ENCODE measurements at regions not wholly inside any gene's neighbourhood (a gene's known extent, or its start where the extent isn't known, plus 50 kb on each side); places are given as distances from the start of the nearest gene placed in this dataset.
"Not testable (repeated sequence)": the region's sequence is repeated elsewhere in the genome, so short reads cannot be mapped to it uniquely, and the experiment has no call there.

DNA sequence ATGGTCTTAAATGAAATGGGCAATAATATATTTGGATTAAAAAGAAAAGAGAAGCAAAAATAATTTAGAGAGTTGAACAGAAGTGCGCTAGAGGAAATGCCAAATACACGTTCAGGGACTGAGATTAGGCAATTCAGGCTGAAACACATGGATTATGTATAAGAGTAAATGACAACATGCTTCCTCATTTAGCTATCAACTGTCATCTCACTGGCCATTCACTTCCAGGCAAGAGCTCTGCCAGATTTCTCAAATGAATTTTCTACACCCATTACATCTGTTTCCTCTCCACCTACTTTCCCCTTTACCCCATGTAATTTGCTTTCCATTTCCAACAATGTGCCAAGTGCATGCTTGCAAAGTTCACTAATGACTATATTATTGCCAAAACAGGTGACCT lies 582.4 kb downstream of the LTN1 start:
- DNase-seq, result peak; percentile 70

DNA sequence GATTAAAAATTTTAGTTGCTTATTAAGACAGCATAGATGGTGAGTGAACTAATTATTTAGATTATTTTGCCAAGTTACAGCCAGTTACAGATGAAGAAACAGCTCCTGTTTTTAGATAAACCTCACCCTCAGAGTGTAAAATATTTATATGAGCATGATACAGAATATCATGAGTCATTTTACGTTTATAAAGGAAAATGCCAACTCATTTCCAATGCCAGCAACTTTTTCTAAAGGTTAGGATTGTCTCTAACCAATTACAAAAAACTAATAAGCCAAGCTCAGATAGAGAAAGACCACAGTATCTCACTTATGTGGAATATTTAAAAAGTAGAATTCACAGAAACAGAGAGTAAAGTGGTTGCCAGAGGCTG lies 590.1 kb downstream of the LTN1 start:
- DNase-seq, result no peak

DNA sequence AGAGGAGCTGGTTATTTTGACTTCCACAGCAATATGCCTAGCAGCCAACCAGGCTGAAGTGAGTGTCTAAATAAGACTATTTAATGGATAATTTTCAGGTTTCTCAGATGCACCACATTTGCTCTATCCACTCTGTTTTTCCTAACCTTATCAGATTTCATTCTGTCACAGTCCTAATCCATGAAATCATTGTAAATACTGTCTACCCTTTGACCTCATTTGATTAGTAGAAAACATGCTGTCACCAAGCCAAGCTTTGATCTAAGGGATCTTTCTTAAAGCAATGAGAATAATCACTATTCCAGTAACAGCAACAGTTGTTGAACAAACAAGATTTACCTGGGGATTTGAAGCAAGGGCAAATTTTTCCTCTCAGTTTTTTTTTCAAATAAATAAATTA lies 595.6 kb downstream of the LTN1 start:
- no peak for DNase-seq

DNA sequence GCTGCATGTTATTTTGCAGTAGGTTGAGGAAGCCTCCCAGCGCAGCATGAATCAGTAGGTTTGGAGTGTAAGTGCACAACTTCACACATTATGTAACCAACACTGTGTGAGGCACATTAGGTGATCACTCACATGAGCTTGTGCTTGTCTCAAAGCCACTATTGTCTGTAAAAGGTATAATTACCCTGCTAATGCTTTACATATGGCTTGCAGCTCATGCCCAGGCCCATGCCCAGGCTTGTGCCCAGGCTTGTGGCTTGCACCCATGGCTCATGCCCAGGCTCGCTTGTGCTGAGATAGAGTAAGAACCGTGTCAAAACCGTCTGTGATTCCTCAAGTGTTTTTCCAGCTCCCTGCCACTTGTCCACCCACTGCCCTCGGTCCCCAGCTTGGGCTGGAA lies 596.3 kb downstream of the LTN1 start:
- DNase-seq, result no peak

DNA sequence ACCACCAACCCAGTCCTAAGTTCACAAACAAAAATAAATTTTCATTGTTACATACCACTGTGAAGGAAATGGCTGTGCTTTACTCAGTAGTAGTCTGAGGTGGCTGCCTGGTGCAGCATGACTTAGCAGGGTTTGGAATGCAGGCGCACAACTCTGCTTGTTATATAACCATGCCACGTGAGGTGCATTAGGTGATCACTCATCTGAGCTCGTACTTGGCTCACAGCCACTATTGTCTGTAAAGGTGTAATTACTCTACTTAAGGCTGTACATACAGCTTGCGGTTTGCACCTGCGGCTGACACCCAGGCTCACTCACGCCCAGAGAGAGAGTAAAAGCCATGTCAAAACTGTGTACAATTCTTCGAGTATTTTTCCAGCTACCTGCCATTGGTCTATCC lies 599.4 kb downstream of the LTN1 start:
- peak; percentile 50 for DNase-seq

DNA sequence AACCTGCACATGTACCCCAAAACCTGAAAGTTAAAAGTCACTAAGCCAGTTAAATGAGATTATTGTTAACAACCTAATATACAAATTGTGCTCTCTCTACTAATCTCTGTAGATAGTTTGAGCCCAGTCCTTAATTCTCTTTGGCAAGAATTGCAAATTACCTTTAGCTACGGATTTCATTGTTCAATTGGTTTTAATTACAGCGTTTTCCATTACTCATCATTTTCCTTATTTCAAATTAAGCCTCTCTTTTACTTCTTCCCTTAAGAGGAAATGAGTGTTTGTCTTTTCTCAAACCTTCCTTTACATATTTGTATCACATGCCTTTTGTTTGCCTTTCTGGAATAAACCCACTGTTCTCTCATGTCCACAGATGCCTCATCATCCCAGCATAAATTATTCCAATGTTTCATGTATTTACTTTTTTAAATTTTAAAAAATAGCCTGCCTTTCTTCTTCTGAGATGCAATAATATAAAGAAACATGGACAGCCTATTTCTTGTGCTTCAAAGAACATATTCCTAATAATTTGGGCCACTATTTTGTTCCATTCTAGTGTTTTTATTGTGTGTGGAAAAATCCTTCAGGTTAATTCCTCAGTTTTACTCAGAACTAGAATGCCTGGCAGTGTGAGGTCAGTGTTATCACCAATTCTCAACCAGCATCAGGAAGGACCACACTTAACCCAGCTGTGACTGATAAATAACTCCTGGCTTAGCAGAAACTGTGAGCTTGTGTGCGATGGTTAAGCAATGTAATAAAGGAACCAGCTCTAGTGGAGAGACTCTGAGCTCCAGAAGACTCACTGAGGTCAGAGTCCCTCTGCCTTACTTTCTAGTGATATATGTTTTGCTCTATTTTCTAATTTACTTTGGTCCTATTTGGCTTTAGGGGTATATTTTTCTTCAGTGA lies 600.5 kb downstream of the LTN1 start:
- peak; percentile 39 for DNase-seq

DNA sequence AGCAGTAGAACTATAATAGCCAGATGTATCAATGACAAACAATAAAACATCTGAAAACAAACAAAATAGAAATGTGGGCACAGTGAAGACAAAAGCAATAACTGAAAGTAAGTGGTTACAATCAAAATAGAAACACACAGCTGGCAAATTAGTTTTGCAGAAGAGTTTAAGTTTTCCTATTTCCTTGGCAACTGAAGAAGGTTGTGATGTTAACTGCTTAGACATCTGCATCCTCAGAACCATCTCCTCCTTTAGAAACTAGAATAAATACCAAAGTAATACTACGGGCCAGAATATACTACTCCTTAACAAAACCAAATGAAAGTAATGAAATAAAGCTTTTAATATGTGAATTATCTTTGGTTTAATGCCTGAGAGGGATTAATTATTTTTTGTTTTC lies 605.5 kb downstream of the LTN1 start:
- DNase-seq, result peak; percentile 24

DNA sequence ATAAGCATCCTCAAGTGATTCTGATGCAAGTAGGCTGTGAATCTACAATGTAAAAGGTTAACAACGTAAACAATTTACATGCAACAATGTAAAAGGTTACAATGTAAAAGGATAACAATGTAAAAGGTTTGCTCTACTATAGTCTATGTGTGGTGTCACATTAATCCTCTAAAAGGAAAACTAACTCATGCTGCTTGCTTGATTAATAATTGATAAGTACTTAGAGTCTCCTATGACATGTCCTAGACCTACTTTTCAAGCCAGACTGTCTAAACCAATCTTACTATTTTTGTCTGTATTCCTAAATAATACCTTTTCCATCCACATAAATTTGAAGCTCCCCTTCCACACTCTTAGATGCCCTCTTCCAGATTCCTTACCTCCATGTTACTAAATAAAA lies 606.8 kb downstream of the LTN1 start:
- no peak for DNase-seq

DNA sequence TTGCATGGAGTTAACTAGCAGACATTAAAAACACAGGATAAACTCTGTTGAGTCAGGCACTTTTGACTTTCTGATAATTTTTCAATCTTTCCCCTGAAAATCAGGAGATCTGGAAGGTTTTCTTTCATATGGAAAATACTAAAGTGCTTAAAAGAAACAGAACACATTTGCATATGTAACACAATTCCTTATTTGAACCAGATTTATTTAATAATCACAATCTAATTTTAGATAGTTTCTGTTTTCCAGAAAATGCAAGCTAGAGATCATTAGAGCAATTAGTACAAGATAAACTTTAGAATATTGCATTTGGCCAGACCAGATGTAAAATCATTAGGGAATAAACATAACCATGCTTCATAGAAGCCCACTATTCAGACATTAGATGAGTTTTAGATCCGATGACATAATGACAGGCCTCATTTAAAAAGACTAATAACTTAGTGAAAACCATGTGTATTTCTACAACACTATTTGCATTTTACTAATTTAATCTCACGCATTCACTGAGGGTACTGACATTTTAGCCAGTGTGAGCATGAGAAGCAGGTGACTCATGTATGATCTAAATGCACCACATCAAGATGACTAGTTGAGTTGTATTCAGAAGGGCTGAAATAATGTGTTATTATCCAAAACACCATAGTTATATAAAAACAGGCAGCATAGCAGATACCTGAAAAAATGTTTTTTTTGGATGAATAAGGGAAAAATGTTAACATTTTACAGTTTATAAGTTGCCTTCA lies 611.5 kb downstream of the LTN1 start:
- not testable (repeated sequence) for DNase-seq

DNA sequence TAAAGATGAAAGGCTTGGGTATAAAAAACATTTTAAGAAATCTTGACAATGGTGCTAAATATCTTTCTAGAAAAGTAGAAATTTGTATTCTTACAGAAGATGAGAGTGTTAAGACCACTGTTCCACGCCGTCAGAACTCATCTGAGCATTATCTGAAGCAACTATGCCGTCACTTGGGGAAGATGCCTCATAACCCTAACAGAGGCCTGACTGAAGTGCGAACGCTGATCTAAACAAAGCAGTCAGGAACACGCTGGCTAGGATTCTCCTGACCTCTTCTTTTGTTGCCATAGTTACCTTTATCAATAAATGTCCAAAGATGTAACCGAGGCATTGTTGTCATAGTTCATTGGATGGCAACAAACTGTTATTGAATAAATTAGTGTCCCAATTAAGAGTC lies 612.4 kb downstream of the LTN1 start:
- DNase-seq, result no peak

DNA sequence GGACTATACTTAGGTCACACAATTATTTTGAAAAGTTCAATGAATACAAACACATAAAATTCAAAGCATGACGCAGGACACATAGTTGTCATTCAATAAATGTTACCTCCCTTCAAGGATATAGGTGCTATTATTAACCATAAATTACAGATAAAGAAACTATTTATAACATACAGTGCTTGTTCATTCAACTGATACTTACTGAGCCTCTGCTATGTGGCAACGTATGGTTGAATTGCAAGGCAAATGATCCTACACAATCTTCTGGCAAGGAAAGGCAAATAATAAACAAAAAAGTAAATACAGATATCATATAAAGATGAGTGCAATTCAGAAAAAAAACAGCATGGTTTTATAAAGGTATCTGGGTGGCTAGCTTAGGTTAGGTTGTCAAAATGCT lies 614.7 kb downstream of the LTN1 start:
- DNase-seq, result no peak

DNA sequence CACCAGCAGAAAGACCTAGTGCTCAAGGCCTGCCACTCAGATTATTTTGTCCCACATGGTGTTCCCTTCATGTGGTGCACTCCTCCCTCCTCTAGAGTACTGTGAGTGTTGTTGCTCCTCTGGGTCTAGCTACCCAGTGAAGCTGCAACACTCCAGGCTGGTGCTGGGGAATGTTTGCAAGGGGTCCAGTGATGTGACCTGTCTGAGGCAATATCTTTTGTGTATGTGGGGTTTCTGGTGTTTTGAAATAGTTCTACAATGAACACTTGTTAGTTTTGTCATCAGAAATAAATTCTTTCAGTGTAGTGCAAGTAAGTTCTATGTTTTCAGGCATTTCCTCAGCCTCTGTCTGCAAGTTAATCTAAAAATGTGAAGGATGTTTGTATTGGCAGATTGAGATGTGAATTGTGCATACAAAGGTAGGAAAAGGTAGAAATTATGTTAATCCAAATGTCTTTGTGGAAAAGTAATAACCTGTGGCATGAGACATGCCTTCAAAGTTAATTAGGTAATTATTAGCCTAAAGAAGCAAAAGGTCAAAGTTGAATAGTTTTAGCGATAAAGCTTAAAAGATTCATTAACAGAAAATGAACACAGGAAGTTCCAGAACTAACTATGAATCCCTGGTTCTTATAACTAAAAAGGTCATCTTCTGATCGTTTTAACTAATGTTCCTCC lies 616.8 kb downstream of the LTN1 start:
- no peak for DNase-seq

DNA sequence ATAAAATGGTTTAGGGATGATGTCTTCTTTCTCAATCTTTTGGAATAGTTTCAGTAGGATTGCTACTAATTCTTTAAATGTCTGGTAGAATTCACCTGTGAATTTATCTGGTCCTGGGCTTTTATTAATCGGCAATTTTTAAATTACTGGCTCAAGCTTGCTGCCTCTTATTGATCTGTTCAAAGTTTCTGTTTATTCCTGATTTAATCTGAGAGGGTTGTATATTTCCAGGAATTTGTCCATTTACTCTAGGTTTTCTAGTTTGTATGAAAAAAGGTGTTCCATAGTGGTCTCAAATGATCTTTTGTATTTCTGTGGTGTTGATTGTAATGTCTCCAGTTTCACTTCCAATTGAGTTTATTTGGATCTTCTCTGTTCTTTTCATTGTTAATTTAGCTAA lies 617.8 kb downstream of the LTN1 start:
- DNase-seq, result no peak

DNA sequence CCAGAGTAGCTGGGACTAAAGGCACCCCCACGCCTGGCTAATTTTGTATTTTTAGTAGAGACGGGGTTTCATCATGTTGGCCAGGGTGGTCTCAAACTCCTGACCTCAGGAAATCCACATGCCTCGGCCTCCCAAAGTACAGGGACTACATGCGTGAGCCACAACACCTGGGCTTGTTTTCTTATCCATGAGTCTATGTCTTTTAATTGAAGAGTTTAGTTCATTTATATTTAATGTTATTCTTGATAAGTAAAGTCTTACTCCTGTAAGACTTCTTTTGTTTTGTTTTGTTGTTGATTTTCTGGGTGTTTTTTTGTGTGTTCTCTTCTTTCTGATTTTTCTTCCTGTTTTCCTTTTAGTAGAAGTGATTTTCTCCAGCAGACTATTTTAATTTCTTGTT lies 621.0 kb downstream of the LTN1 start:
- no peak for DNase-seq

DNA sequence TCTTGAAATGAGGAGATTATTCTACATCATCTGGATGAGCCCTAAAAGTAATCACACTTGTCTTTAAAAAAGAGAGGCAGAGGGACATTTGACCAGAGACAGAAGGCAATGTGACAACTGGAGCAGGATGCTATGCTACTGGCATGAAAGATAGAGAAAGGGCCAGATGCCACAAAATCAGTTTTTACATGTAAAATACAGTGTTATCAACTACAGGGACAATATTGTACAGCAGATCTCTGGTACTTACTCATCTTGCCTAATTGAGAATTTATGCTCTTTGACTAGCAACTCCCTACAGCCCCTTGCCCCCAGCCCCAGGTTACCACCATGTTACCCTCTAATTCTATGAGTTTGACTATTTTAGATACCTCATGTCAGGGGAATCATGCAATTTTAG lies 633.4 kb downstream of the LTN1 start:
- DNase-seq, result no peak

DNA sequence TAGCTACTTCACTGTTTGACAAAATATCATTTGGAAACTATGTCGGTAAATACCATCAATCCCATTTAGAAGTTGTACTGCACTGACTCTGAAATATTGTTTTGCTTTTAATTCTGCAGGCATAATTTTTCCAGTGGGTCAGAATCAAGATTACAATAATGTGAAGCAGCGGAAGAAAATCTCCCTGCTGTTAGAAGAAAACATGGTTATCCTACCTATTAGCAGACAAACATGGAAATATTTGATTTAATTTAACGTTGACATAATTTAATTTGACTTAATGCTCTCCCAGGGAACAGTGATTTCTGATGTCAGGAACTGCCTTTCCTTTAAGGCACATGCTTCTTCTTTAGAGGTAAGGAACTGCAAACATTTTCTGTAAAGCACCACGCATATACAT lies 634.0 kb downstream of the LTN1 start:
- no peak for DNase-seq

DNA sequence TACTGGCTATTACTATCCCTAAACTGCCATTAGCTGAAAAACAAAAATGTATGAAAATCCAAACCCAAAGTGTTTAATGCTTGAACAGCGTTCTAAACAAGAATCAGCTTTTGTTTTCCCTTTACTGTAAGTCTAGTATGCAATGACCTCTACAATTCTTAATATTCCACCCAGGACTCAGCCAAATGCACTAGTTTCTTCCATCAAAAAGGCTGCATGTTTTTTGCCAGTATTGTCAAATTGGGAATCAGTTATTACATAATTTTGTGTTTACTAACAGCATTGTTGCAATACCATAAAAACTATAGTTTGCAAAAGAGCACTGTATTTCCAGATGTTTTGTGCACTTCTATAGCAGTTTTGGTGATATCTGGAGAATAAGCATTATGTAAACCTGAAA lies 634.5 kb downstream of the LTN1 start:
- DNase-seq, result no peak

DNA sequence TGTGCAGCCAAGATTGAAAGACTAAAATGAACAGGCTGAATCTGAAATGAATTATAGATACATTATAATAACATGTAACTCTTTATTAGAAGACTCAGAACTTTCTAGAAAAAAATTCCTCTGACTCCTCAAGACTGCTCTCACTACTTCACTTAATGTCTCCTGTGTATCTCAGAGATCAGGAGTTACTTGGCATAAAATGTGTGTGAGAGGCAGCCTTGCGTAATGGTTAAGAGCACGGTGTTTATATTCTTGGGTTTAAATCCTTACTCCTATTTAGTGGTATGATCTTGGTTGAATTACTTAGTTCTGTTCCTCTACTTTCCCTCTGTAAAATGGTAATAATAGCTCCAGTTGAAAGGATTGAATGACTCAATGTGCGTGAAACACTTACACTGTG lies 634.9 kb downstream of the LTN1 start:
- DNase-seq, result no peak

DNA sequence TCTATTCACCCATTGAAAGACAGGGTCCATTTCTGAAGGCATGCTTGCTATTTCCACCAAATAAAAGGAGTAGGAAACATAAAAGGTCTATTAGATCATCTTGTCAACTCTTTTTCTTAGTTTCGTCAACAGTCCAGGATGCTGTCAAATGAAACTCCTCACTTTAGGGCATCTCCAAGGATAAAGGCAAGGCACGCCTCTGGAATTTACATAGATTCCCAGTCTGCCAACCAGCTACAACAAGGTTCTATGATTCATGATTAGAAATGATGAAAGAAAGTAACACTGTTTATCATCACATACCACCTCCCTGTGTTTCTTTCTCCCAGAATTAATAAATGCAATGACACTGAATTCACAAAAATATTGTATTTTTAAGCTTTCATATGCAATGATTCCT lies 636.3 kb downstream of the LTN1 start:
- DNase-seq, result no peak

DNA sequence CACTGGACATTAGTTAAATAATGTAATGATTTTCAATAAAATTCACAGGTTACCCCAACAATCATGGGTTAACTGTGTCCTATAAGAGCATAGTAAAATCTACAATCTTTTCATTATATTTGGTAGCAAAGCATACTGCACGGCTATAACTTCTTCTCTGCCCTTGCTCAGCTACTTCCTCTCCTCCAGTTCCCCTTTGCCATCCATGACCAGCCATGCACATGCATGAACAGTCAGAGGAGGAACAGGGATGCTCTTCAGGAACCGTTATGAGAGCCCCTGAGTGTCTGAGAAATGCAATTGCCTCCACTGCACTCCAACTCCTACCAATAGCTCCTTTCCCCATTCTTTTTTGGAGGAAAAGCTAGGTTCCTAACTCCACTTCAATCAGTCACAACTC lies 646.7 kb downstream of the LTN1 start:
- no peak for DNase-seq

DNA sequence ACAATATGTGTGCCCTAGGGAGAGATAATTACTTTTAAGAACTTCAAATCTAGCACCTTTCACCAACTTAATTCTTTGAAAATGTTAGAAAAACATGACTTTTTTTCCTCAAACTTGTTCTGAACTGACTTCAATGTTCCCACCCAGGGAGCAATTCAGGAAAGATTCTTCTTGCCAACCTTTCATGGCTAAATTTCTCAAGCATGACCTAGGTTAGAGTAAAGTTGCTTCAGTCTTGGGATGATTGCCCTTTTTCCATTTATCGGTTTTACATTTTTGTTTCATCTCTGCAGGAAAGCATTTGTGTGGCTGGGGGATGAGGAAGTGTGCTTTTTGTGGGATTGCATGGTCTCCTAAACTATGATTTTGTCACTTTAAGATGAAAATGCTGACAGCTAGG lies 647.7 kb downstream of the LTN1 start:
- no peak for DNase-seq

DNA sequence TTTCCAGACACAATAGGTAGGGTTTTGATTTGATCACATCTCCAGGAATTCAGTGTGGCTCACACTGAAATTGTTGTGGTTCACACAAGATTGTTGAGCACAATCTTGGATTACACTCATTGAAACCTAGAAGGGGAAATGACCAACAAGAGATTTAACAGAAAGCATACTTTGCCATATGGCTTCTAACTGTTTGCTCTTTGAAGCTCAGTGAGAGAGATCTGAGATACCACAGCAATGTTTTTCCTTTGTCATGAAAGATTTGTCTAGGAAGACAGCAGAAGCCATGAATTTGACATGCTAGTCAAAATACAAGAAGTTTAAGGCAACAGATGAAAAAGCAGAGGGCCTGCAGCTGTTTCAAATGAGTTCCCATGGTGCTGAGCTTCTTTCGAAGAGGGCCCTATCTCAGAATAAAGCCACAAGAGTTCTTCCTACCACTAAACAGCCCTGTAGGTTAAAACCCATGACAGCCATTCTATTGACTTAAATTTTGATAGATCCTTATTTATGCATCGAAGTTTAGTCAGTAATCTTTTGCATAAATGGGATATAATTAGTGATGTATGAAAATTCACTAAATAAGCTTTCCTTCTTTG lies 650.4 kb downstream of the LTN1 start:
- no peak for DNase-seq

DNA sequence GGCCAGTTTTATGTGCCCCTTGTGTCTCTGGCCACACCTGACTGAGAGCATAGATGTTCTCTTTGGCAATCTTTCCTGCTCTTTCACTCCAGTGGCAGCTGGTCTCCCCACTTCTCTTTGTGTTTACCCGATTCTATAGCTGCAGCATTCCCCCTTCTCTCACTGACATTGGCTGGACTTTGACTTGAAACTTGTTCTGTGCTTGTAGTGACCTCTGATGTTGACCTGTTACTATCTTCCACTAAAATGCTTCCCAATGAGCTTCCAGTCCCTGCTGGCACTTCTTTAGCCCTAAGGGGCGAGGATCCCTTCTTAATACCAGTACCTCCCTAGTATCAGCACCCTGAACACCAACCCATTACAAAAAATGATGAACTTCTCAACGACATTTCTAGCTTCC lies 653.3 kb downstream of the LTN1 start:
- DNase-seq, result no peak
